Immature natural killer cell (primary cell): ENCODE measurements at regions not wholly inside any gene's neighbourhood (a gene's known extent, or its start where the extent isn't known, plus 50 kb on each side); places are given as distances from the start of the nearest gene placed in this dataset.

Experiments used
- DNase-seq, 3 donors: peaks; one replicate each; pipeline ENCODE4 v3.0.0; 2022; ENCODE audit warnings: mixed read lengths in 1 of 3
- H3K27ac Mint-ChIP-seq, 6 donors: one replicate each; pipeline ENCODE4 v1.8.0; 2020; ENCODE audit warnings: mixed read lengths in 6 of 6, mild to moderate bottlenecking in 5 of 6, inconsistent platforms in 4 of 6, moderate library complexity in 3 of 6
- H3K27me3 Mint-ChIP-seq, 3 donors: one replicate each; pipeline ENCODE4 v1.8.0; 2020 to 2021; ENCODE audit warnings: low read depth in 3 of 3, mild to moderate bottlenecking in 3 of 3, mixed read lengths in 3 of 3, moderate library complexity in 3 of 3, inconsistent platforms in 1 of 3
- H3K36me3 Mint-ChIP-seq, 3 donors: one replicate each; pipeline ENCODE4 v1.8.0; 2020; ENCODE audit warnings: mixed read lengths in 3 of 3, inconsistent platforms in 2 of 3, mild to moderate bottlenecking in 2 of 3
- H3K4me1 Mint-ChIP-seq, 2 donors: one replicate each; pipeline ENCODE4 v1.8.0; 2020; ENCODE audit warnings: inconsistent platforms in 2 of 2, mild to moderate bottlenecking in 2 of 2, mixed read lengths in 2 of 2, moderate library complexity in 1 of 2
- H3K4me3 Mint-ChIP-seq, 5 donors: one replicate each; pipeline ENCODE4 v1.8.0; 2020; ENCODE audit warnings: mild to moderate bottlenecking in 5 of 5, mixed read lengths in 5 of 5, inconsistent platforms in 3 of 5, moderate library complexity in 3 of 5
- H3K9me3 Mint-ChIP-seq, 6 donors: one replicate each; pipeline ENCODE4 v1.8.0; 2020; ENCODE audit warnings: mild to moderate bottlenecking in 6 of 6, mixed read lengths in 6 of 6, inconsistent platforms in 4 of 6, moderate library complexity in 3 of 6

GRCh38 chr7:119685906-119686305 is 587.1 kb upstream of the KCND2 start:
- Mint-ChIP-seq H3K27me3 (no peaks in the 10 kb centered on the region), H3K9me3 (peaks cover 10 to 26% (median 18%) of the 10 kb centered on the region in 6 donors), H3K36me3 (peaks cover 0 to 4% (median 0%) of the 10 kb centered on the region in 3 donors), H3K4me1 (no peaks in the 10 kb centered on the region), H3K27ac (no peak overlapping the region), H3K4me3 (no peak overlapping the region)
- no peak for DNase-seq

DNA sequence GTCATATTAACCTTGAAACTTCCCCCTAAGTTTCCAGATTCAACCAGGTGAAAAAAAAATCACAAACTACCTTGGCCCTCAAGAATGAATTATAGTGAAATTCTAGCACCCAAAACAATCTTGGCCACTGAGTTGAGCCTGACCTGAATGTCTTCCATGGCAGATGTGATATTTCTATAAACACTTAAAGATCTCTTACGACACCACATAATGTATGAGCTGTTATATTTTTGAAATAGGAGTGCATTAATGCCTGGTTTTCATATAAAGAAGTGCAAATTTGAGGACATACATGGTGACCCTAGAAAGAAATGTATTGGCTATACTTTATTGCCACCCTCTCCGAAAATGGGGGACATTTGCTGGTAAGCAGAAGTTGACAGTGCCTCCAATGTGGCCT is 584.1 kb upstream of the KCND2 start:
- no peak for DNase-seq

DNA sequence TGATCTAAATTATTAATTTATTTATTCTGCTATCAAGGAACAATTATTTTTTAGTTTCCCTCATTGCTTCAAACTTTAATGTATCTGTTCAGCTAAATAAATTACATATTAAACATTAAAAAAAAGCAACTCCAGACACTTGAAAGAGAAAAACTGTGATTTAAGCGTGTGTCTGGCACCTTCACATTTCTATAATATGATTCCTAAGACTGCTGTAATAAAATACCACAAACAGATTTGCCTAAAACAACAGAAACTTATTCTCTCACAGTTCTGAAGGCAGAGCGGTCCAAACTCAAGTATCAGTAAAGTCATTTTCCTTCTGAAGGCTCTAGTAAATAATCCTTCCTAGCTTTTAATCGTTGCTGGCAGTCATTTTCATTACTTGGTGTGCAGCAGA is 580.4 kb upstream of the KCND2 start:
- no peaks in the 10 kb centered on the region for H3K4me1 Mint-ChIP-seq
- H3K36me3 Mint-ChIP-seq: no peaks in the 10 kb centered on the region
- H3K9me3 Mint-ChIP-seq: peaks cover 3 to 27% (median 15%) of the 10 kb centered on the region in 6 donors
- H3K27ac Mint-ChIP-seq: no peak overlapping the region
- no peak for DNase-seq
- no peaks in the 10 kb centered on the region for H3K27me3 Mint-ChIP-seq
- H3K4me3 Mint-ChIP-seq: no peak overlapping the region

More for the DNA sequence above, 584.1 kb upstream of the KCND2 start:
- H3K4me3 Mint-ChIP-seq: no peak overlapping the region
- no peaks in the 10 kb centered on the region for H3K27me3 Mint-ChIP-seq
- no peaks in the 10 kb centered on the region for H3K4me1 Mint-ChIP-seq
- peaks cover 7 to 19% (median 11%) of the 10 kb centered on the region in 6 donors for H3K9me3 Mint-ChIP-seq
- H3K36me3 Mint-ChIP-seq: no peaks in the 10 kb centered on the region
- no peak overlapping the region for H3K27ac Mint-ChIP-seq

DNA sequence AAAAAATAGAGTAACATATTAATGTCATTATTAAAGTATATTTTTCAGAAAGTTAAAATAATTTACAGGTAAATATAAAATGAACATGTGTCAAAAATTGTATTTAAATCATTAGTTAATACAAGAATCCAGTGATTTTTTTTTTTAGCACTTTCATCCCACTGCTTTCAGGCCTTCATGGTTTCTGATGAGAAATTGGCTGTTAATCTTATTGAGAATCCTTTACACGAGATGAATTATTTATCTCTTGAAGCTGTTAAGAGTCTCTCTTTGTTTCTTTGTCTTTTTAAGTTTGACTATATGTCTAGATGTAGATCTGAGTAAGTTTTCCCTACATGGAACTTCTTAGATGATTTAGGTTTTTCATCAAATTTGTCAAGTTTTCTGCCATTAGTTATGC is 578.5 kb upstream of the KCND2 start:
- no peak overlapping the region for H3K4me3 Mint-ChIP-seq
- H3K4me1 Mint-ChIP-seq: no peaks in the 10 kb centered on the region
- no peaks in the 10 kb centered on the region for H3K36me3 Mint-ChIP-seq
- DNase-seq: no peak
- H3K27ac Mint-ChIP-seq: no peak overlapping the region
- peaks cover 4 to 32% (median 20%) of the 10 kb centered on the region in 6 donors for H3K9me3 Mint-ChIP-seq
- peaks cover 0 to 2% (median 0%) of the 10 kb centered on the region in 3 donors for H3K27me3 Mint-ChIP-seq

DNA sequence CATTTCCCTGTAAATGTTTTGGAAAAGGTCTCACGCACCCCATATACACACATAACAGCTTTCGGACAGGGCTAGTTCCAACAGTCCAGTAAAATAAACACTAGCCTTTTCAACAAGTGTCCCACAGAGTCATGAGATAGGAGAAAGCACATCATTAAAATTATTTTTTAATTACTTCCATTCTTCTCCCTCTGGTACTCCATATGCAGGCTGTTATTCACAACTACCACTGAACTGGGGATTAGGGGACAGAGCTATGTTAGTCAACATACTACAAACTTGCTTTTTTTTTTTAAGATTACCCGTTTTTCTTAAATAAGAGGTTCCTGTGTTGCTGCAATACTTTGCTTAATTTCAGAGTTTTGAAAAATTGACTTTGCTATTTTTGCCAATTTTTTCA is 576.6 kb upstream of the KCND2 start:
- H3K9me3 Mint-ChIP-seq: peaks cover 4 to 33% (median 20%) of the 10 kb centered on the region in 6 donors
- no peak for DNase-seq
- H3K27me3 Mint-ChIP-seq: peaks cover 0 to 2% (median 0%) of the 10 kb centered on the region in 3 donors
- H3K36me3 Mint-ChIP-seq: no peaks in the 10 kb centered on the region
- H3K27ac Mint-ChIP-seq: no peak overlapping the region
- no peaks in the 10 kb centered on the region for H3K4me1 Mint-ChIP-seq
- no peak overlapping the region for H3K4me3 Mint-ChIP-seq

- no peaks in the 10 kb centered on the region for H3K36me3 Mint-ChIP-seq
Measured at GRCh38 chr7:119703895-119704294, 569.1 kb upstream of the KCND2 start.

DNA sequence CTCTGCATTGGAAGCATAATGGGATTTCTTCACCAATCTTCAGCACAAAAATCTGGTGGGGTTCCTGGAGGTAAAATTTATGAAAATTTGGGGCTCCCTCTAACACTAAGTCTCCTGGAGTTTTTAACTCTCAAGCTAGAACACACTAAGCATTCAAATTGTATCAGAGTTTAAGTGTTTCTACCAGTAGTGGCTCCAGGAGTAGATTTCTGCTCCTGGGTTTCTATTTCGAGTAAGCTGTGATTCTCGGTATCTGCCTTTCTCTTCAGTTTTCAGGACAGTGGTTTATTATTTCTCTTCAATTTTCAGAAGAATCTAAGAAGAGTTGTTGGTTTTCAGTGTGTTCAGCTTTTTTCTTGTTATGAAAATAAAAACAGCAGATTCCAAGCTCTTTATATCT is 566.4 kb upstream of the KCND2 start:
- Mint-ChIP-seq H3K27ac (no peak overlapping the region), H3K4me1 (no peaks in the 10 kb centered on the region), H3K36me3 (peaks cover 0 to 4% (median 0%) of the 10 kb centered on the region in 3 donors), H3K4me3 (no peak overlapping the region), H3K9me3 (peaks cover 10 to 59% (median 32%) of the 10 kb centered on the region in 6 donors), H3K27me3 (peaks cover 0 to 1% (median 0%) of the 10 kb centered on the region in 3 donors)
- DNase-seq: no peak

More at GRCh38 chr7:119703895-119704294, 569.1 kb upstream of the KCND2 start:
- peaks cover 0 to 1% (median 0%) of the 10 kb centered on the region in 3 donors for H3K27me3 Mint-ChIP-seq
- DNase-seq: no peak
- no peak overlapping the region for H3K4me3 Mint-ChIP-seq
- no peaks in the 10 kb centered on the region for H3K4me1 Mint-ChIP-seq
- peaks cover 10 to 43% (median 25%) of the 10 kb centered on the region in 6 donors for H3K9me3 Mint-ChIP-seq
- H3K27ac Mint-ChIP-seq: no peak overlapping the region

DNA sequence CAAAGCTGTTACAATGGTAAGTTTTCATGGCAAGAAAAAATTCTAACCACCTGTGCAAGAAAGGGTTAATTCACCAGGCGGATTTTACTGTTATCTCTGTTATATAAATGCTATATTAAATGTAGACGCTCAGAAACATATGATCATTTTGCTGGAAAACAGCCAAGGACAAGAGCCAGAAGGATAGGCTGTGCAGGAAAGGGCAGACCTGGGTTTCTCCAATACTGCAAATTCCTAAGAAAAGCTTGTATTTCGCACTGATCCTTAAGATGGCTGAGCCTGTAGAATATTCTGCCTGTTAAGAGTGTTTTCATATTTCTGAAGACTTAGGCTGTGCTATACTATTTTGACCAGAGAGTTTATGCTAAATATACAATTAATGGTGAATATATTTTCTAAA is 564.1 kb upstream of the KCND2 start:
- Mint-ChIP-seq H3K27me3 (peaks cover 0 to 1% (median 0%) of the 10 kb centered on the region in 3 donors), H3K4me1 (no peaks in the 10 kb centered on the region), H3K27ac (no peak overlapping the region), H3K9me3 (peaks cover 10 to 63% (median 37%) of the 10 kb centered on the region in 6 donors), H3K4me3 (no peak overlapping the region), H3K36me3 (peaks cover 0 to 4% (median 0%) of the 10 kb centered on the region in 3 donors)
- DNase-seq: no peak

DNA sequence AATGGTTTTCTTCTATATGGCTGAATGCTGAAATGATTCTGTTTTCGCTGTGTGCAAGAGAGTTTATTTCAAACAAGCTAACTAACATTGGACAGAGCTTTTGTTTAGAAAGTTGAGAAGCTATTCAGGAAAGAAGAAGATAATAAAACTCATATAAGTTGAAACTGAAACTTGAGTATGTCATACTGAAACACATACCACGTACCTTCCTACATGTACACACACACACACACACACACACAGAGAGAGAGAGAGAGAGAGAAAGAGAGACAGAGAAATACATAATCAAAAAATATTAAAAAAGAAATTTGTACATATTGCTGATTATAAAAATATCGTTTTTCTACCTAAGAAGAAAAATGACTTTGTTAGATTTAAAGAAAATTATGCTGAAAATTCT is 561.9 kb upstream of the KCND2 start:
- Mint-ChIP-seq H3K4me1 (no peaks in the 10 kb centered on the region), H3K27ac (no peak overlapping the region), H3K4me3 (no peak overlapping the region), H3K27me3 (peaks cover 0 to 2% (median 0%) of the 10 kb centered on the region in 3 donors), H3K9me3 (peaks cover 7 to 68% (median 33%) of the 10 kb centered on the region in 6 donors), H3K36me3 (peaks cover 0 to 4% (median 0%) of the 10 kb centered on the region in 3 donors)
- DNase-seq: no peak

- peaks cover 0 to 2% (median 0%) of the 10 kb centered on the region in 3 donors for H3K27me3 Mint-ChIP-seq
Measured at GRCh38 chr7:119712886-119713462, 560.0 kb upstream of the KCND2 start.

GRCh38 chr7:119713606-119714005 is 559.4 kb upstream of the KCND2 start:
- H3K4me3 Mint-ChIP-seq: no peak overlapping the region
- H3K36me3 Mint-ChIP-seq: peaks cover 0 to 4% (median 0%) of the 10 kb centered on the region in 3 donors
- peaks cover 11 to 62% (median 32%) of the 10 kb centered on the region in 6 donors for H3K9me3 Mint-ChIP-seq
- H3K4me1 Mint-ChIP-seq: no peaks in the 10 kb centered on the region
- no peak for DNase-seq
- no peak overlapping the region for H3K27ac Mint-ChIP-seq
- H3K27me3 Mint-ChIP-seq: peaks cover 0 to 2% (median 0%) of the 10 kb centered on the region in 3 donors

More at GRCh38 chr7:119712886-119713462, 560.0 kb upstream of the KCND2 start:
- Mint-ChIP-seq H3K36me3 (peaks cover 0 to 4% (median 0%) of the 10 kb centered on the region in 3 donors), H3K4me3 (no peak overlapping the region), H3K27ac (no peak overlapping the region), H3K9me3 (peaks cover 16 to 68% (median 34%) of the 10 kb centered on the region in 6 donors), H3K4me1 (no peaks in the 10 kb centered on the region)
- no peak for DNase-seq

GRCh38 chr7:119720541-119720940 is 552.4 kb upstream of the KCND2 start:
- Mint-ChIP-seq H3K9me3 (peaks cover 6 to 38% (median 14%) of the 10 kb centered on the region in 6 donors), H3K4me3 (no peak overlapping the region), H3K27ac (no peak overlapping the region), H3K4me1 (no peaks in the 10 kb centered on the region), H3K36me3 (no peaks in the 10 kb centered on the region), H3K27me3 (peaks cover 0 to 2% (median 0%) of the 10 kb centered on the region in 3 donors)
- DNase-seq: no peak

DNA sequence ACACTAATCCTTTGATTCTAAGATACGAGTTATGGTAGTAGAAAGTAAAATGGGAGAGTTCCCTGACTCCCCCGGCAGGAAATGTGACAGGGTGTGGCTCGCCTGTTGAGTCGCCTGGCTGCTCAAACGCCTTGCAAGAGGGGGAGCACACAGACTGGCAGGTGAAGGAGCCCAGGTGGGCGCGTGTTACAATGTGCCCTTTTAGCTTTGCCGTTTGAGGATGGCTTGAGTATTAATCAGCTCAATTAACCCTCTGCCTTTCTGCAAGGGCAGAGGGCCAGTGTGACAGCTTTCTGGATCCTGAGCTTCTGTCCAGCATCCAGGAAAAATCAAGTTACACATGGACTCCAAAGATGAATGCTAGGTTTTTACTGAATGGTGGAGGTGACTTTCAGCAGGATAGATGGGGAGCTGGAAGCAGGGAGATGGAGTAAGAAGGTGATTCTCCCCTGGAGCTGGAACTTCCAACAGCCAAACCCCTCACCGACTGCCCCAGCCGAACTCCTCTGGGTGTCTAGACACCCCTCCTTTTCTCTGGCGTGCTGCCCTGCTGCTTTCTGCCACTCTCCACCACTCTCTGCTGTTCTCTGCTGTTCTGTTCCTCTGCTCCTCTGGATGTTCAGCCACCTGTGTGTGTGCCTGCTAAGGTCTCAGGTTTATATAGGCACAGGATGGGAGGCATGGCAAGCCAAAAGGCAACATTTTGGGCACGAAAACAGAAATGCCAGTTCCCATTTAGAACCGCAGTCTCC is 548.8 kb upstream of the KCND2 start:
- no peaks in the 10 kb centered on the region for H3K36me3 Mint-ChIP-seq
- no peaks in the 10 kb centered on the region for H3K4me1 Mint-ChIP-seq
- H3K4me3 Mint-ChIP-seq: no peak overlapping the region
- DNase-seq: no peak
- peaks cover 0 to 54% (median 12%) of the 10 kb centered on the region in 6 donors for H3K9me3 Mint-ChIP-seq
- no peaks in the 10 kb centered on the region for H3K27me3 Mint-ChIP-seq
- H3K27ac Mint-ChIP-seq: no peak overlapping the region

DNA sequence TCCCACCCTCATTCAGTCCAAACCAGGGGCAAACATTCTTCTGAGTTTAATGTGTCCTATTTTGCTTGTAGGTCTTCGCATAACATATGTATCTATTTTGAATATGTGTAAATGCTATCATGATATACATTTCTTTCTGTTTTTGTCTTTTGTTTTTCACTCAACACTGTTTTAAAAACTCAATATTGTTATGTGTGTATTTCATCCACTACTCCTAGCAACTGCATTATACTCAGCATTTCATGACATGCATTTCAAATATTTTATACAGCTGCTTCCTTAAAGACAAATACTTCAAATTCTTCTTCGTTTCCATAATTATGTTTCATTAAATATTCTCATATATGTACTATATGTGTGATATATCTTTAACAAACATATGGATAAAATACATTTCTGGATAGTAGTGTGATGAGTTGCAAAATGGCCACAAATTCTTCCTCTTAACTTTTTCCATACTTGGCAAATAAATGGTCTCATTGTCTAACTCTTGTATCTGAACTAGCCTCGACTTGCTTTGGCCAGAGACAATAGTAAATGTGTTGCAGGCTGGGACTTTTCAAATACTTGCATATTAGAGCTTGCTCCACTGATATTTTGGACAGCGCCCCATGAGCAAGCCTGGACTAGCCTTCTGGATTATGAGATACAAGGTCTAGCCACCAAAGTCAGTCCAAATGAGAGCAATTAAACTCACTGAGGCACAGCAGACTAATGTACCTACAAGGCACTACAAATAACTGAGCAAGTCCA is 539.7 kb upstream of the KCND2 start:
- Mint-ChIP-seq H3K27me3 (peaks cover 0 to 2% (median 0%) of the 10 kb centered on the region in 3 donors), H3K4me3 (no peak overlapping the region), H3K36me3 (peaks cover 0 to 3% (median 0%) of the 10 kb centered on the region in 3 donors), H3K27ac (no peak overlapping the region), H3K4me1 (no peaks in the 10 kb centered on the region), H3K9me3 (peaks cover 8 to 31% (median 16%) of the 10 kb centered on the region in 6 donors)
- DNase-seq: no peak
